HCT116 (cell line): ENCODE measurements at regions not wholly inside any gene's neighbourhood (a gene's known extent, or its start where the extent isn't known, plus 50 kb on each side); places are given as distances from the start of the nearest gene placed in this dataset.

Source experiments
- ATAC-seq: fragments of 200-7000 bp; cut with Tn5 transposase; 2 replicates; pipeline ENCODE4 v1.9.1; 2020; ENCODE audit warnings: mild to moderate bottlenecking, moderate library complexity
- BruUV-seq: library from RNA; stranded (reverse); fragments of 400-500 nt; replicated peaks from 2 replicates; lab custom pipeline; 2021; lab: Mats Ljungman, UMichigan
- CTCF ChIA-PET: fragments of 300-600 bp; sonication (Branson Sonifier 250); formaldehyde crosslinking; loops from one replicate; lab custom pipeline; 2021; ENCODE audit warnings: antibody characterized with exemption; lab: Charles Lee
- POLR2A ChIA-PET: fragments of 300-600, 350-600 bp; sonication (Branson Sonifier 250); formaldehyde crosslinking; loops from one replicate; lab custom pipeline; 2021; ENCODE audit warnings: antibody characterized with exemption; lab: Charles Lee
- RAD21 ChIA-PET, 2 experiments: fragments of 300-600 bp; sonication (Branson Sonifier 250); formaldehyde crosslinking; loops; one replicate each; lab custom pipeline; 2023; ENCODE audit warnings: low total read pairs in 2 of 2; ENCODE audit not compliant: uncharacterized antibody in 2 of 2, unreplicated experiment in 2 of 2, low non-redundant PET in 1 of 2; lab: Charles Lee
- DNase-seq: peaks from one replicate; pipeline ENCODE4 v3.0.0-alpha.2; 2010; ENCODE audit warnings: low read depth, low spot score
- H2AFZ ChIP-seq: fragments of 200-600 bp; shearing (Covaris generic), sonication (generic); 2 replicates; pipeline ENCODE4 v1.6.1; 2017; ENCODE audit warnings: low read depth, mixed run types, mixed read lengths, antibody characterized with exemption, low read length; ENCODE audit not compliant: poor library complexity, severe bottlenecking
- H3K27ac ChIP-seq: 2 replicates; pipeline ENCODE4 v1.5.1; 2012; ENCODE audit warnings: low read depth, low read length
- H3K27me3 ChIP-seq: fragments of 200-600 bp; sonication (generic); 2 replicates; pipeline ENCODE4 v1.6.1; 2016; ENCODE audit warnings: mixed run types, low read length, mixed read lengths; ENCODE audit not compliant: insufficient read depth
- H3K36me3 ChIP-seq, 2 experiments: fragments of 200-500 bp in 1 of 2; fragments of 200-600 bp in 1 of 2; sonication (Bioruptor generic) in 1 of 2; sonication (generic) in 1 of 2; 2 replicates each; pipeline versions ENCODE4 v1.5.1 to v1.6.1; 2014 to 2016; ENCODE audit warnings: low read length in 2 of 2, inconsistent platforms in 1 of 2, mixed read lengths in 1 of 2, mixed run types in 1 of 2; ENCODE audit not compliant: insufficient read depth in 2 of 2, control insufficient read depth in 1 of 2
- H3K4me1 ChIP-seq, 2 experiments: fragments of 200-600 bp in 1 of 2; sonication (generic) in 1 of 2; 2 replicates each; pipeline versions ENCODE4 v1.5.1 to v1.6.1; 2012 to 2017; ENCODE audit warnings: low read length in 2 of 2, inconsistent platforms in 1 of 2, mild to moderate bottlenecking in 1 of 2, mixed read lengths in 1 of 2, mixed run types in 1 of 2, moderate library complexity in 1 of 2; ENCODE audit not compliant: insufficient read depth in 2 of 2, control insufficient read depth in 1 of 2
- H3K4me2 ChIP-seq: fragments of 200-600 bp; sonication (generic); 2 replicates; pipeline ENCODE4 v1.6.1; 2017; ENCODE audit warnings: mixed run types, low read length, mixed read lengths
- H3K4me3 ChIP-seq, 2 experiments: fragments of 200-600 bp in 1 of 2; sonication (generic) in 1 of 2; replicated peaks in 1 of 2; 2 replicates each; pipeline ENCODE4 v1.5.1; 2011 to 2016; ENCODE audit warnings: low read length in 2 of 2, control low read depth in 1 of 2, low read depth in 1 of 2, mild to moderate bottlenecking in 1 of 2, mixed read lengths in 1 of 2, mixed run types in 1 of 2
- H3K79me2 ChIP-seq: fragments of 200-600 bp; sonication (generic); 2 replicates; pipeline ENCODE4 v1.6.1; 2017; ENCODE audit warnings: mild to moderate bottlenecking, mixed run types, low read length, moderate library complexity, mixed read lengths; ENCODE audit not compliant: insufficient read depth
- H3K9ac ChIP-seq: fragments of 200-600 bp; sonication (generic); 2 replicates; pipeline ENCODE4 v1.6.1; 2016; ENCODE audit warnings: low read length, mixed read lengths
- H3K9me2 ChIP-seq: fragments of 200-600 bp; sonication (generic), shearing (Covaris generic); 2 replicates; pipeline ENCODE4 v1.6.1; 2017; ENCODE audit warnings: mixed run types, mild to moderate bottlenecking, moderate library complexity; ENCODE audit not compliant: insufficient read depth
- H3K9me3 ChIP-seq, 2 experiments: fragments of 200-500 bp in 1 of 2; fragments of 200-600 bp in 1 of 2; sonication (Bioruptor generic) in 1 of 2; sonication (generic) in 1 of 2; 2 replicates each; pipeline ENCODE4 v1.6.1; 2014 to 2017; ENCODE audit warnings: low read length in 2 of 2, mixed read lengths in 2 of 2, inconsistent platforms in 1 of 2, low read depth in 1 of 2, mild to moderate bottlenecking in 1 of 2, mixed run types in 1 of 2, moderate library complexity in 1 of 2; ENCODE audit not compliant: control insufficient read depth in 1 of 2, insufficient read depth in 1 of 2
- H4K20me1 ChIP-seq: fragments of 200-600 bp; sonication (generic), shearing (Covaris generic); 2 replicates; pipeline ENCODE4 v1.6.1; 2017; ENCODE audit warnings: mixed run types, mild to moderate bottlenecking, moderate library complexity; ENCODE audit not compliant: insufficient read depth
- CBX3 ChIP-seq: IDR thresholded peaks from 2 replicates; pipeline ENCODE4 v1.6.1; 2012; ENCODE audit warnings: low read depth
- CEBPB ChIP-seq: IDR thresholded peaks from 2 replicates; pipeline ENCODE4 v1.6.1; 2012; ENCODE audit warnings: low read depth
- ELF1 ChIP-seq: IDR thresholded peaks from 2 replicates; pipeline ENCODE4 v1.6.1; 2012; ENCODE audit warnings: low read depth, borderline replicate concordance
- JUND ChIP-seq: IDR thresholded peaks from 2 replicates; pipeline ENCODE4 v1.6.1; 2012
- MAX ChIP-seq: IDR thresholded peaks from 2 replicates; pipeline ENCODE4 v1.6.1; 2012
- POLR2A ChIP-seq: IDR thresholded peaks from 2 replicates; pipeline ENCODE4 v1.7.0; 2011; ENCODE audit warnings: borderline replicate concordance; ENCODE audit not compliant: insufficient read depth, insufficient read length; ENCODE audit errors: extremely low read depth
- SP1 ChIP-seq: IDR thresholded peaks from 2 replicates; pipeline ENCODE4 v1.6.1; 2012; ENCODE audit warnings: low read depth
- TCF7L2 ChIP-seq: IDR thresholded peaks from 2 replicates; pipeline ENCODE4 v1.7.0; 2011; ENCODE audit warnings: borderline replicate concordance, inconsistent platforms; ENCODE audit not compliant: insufficient read depth, insufficient read length; ENCODE audit errors: extremely low read depth
- YY1 ChIP-seq: IDR thresholded peaks from 2 replicates; pipeline ENCODE4 v1.6.1; 2011; ENCODE audit warnings: low read length, low read depth, moderate library complexity, mild to moderate bottlenecking; ENCODE audit not compliant: insufficient replicate concordance; ENCODE audit errors: extremely low read depth
- ZFX ChIP-seq: fragments of 450-650 bp; IDR thresholded peaks from 2 replicates; pipeline ENCODE4 v1.6.1; 2017
- ZNF274 ChIP-seq: fragments of 200-500 bp; sonication (Bioruptor generic); IDR thresholded peaks from 2 replicates; pipeline ENCODE4 v1.6.1; 2014; ENCODE audit warnings: mild to moderate bottlenecking, low read depth, low read length, inconsistent platforms
- intact Hi-C: fragments of 100-400 bp; cut with micrococcal nuclease; formaldehyde crosslinking; loops from 2 replicates; pipeline ENCODE4 v1.10.0; 2022
- TF ChIP-seq, protein P1 (sequence below), 3 experiments: fragments of 200-600 bp in 1 of 3; sonication (generic) in 1 of 3; IDR thresholded peaks in 2 of 3; conservative IDR thresholded peaks in 1 of 3; 2 replicates each; pipeline ENCODE4 v1.5.1; 2012 to 2017; ENCODE audit warnings: low read depth in 2 of 3, low read length in 2 of 3, antibody characterized with exemption in 1 of 3, borderline replicate concordance in 1 of 3, control low read depth in 1 of 3, mild to moderate bottlenecking in 1 of 3, mixed read lengths in 1 of 3, mixed run types in 1 of 3, moderate library complexity in 1 of 3; ENCODE audit not compliant: insufficient read depth in 1 of 3
- TF ChIP-seq, protein P2 (sequence below): IDR thresholded peaks from 2 replicates; pipeline ENCODE4 v1.6.1; 2012; ENCODE audit warnings: low read depth

DNA sequence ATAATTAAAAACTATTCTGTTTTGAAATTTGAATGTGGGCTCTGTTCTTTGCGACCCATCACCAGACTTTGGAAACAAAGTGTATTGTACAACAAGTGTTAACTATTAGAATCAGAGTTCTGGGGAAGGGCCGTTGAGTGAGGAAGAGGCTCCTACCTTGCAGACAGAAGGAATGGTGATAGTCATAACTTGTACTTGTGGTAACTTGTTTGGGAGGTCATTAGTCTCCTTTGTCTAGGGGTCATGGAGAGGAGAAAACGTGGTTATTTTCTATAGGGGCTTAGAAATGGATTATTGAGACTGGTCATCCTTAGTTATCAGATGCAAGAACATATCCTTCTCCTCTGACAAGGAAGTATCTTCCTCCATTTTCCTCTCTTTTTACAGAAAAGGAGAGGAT lies 174.8 kb downstream of the BMP2 start:
- Histone ChIP-seq H3K4me2 (no peak overlapping the region), H3K9me3 (peaks cover 0 to 36% of the 10 kb centered on the region in 2 experiments; a peak in 3 of 4 replicates), H4K20me1 (no peaks in the 10 kb centered on the region), H3K9ac (no peak overlapping the region)
- BruUV-seq = no TSS peak
- RAD21 ChIA-PET = no interaction called here
- TF ChIP-seq ELF1 (no peak), SP1 (no peak), CBX3 (no peak), TCF7L2 (no peak), JUND (no peak), CEBPB (no peak), POLR2A (no peak), YY1 (no peak), MAX (no peak), ZFX (no peak), ZNF274 (no peak)
- TF ChIP-seq, protein P1, sequence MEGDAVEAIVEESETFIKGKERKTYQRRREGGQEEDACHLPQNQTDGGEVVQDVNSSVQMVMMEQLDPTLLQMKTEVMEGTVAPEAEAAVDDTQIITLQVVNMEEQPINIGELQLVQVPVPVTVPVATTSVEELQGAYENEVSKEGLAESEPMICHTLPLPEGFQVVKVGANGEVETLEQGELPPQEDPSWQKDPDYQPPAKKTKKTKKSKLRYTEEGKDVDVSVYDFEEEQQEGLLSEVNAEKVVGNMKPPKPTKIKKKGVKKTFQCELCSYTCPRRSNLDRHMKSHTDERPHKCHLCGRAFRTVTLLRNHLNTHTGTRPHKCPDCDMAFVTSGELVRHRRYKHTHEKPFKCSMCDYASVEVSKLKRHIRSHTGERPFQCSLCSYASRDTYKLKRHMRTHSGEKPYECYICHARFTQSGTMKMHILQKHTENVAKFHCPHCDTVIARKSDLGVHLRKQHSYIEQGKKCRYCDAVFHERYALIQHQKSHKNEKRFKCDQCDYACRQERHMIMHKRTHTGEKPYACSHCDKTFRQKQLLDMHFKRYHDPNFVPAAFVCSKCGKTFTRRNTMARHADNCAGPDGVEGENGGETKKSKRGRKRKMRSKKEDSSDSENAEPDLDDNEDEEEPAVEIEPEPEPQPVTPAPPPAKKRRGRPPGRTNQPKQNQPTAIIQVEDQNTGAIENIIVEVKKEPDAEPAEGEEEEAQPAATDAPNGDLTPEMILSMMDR (IDR thresholded peaks at IDR 0.05 in 2 of 3, conservative IDR thresholded peaks at IDR 0.05 in 1 of 3; ENCODE audit: borderline replicate concordance in 1 of 3, insufficient read depth in 1 of 3, low read depth in 2 of 3, low read length in 2 of 3) = no peak
- TF ChIP-seq, protein P2, sequence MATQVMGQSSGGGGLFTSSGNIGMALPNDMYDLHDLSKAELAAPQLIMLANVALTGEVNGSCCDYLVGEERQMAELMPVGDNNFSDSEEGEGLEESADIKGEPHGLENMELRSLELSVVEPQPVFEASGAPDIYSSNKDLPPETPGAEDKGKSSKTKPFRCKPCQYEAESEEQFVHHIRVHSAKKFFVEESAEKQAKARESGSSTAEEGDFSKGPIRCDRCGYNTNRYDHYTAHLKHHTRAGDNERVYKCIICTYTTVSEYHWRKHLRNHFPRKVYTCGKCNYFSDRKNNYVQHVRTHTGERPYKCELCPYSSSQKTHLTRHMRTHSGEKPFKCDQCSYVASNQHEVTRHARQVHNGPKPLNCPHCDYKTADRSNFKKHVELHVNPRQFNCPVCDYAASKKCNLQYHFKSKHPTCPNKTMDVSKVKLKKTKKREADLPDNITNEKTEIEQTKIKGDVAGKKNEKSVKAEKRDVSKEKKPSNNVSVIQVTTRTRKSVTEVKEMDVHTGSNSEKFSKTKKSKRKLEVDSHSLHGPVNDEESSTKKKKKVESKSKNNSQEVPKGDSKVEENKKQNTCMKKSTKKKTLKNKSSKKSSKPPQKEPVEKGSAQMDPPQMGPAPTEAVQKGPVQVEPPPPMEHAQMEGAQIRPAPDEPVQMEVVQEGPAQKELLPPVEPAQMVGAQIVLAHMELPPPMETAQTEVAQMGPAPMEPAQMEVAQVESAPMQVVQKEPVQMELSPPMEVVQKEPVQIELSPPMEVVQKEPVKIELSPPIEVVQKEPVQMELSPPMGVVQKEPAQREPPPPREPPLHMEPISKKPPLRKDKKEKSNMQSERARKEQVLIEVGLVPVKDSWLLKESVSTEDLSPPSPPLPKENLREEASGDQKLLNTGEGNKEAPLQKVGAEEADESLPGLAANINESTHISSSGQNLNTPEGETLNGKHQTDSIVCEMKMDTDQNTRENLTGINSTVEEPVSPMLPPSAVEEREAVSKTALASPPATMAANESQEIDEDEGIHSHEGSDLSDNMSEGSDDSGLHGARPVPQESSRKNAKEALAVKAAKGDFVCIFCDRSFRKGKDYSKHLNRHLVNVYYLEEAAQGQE = no peak
- TF ChIP-seq, all 23 proteins: peak for 0
- no peak overlapping the region for H2AFZ ChIP-seq
- no peak overlapping the region for H3K4me3 ChIP-seq
- intact Hi-C loops = no loop called here
- H3K36me3 ChIP-seq = no peaks in the 10 kb centered on the region
- no peak overlapping the region for H3K27ac ChIP-seq
- H3K4me1 ChIP-seq = no peaks in the 10 kb centered on the region
- no peaks in the 10 kb centered on the region for H3K79me2 ChIP-seq
- no peak for DNase-seq
- H3K27me3 ChIP-seq = no peaks in the 10 kb centered on the region
- no peaks in the 10 kb centered on the region for H3K9me2 ChIP-seq
- POLR2A ChIA-PET = no interaction called here
- ATAC-seq = no peak
- CTCF ChIA-PET = no interaction called here
